Activated CD4-positive, alpha-beta T cell treated with anti-CD3 and anti-CD28 coated beads for 1 hour (primary cell): ENCODE measurements at regions not wholly inside any gene's neighbourhood (a gene's known extent, or its start where the extent isn't known, plus 50 kb on each side); places are given as distances from the start of the nearest gene placed in this dataset.

Experiments used
- DNase-seq: peaks from one replicate; pipeline ENCODE4 v3.0.0-alpha.2; 2020

DNA sequence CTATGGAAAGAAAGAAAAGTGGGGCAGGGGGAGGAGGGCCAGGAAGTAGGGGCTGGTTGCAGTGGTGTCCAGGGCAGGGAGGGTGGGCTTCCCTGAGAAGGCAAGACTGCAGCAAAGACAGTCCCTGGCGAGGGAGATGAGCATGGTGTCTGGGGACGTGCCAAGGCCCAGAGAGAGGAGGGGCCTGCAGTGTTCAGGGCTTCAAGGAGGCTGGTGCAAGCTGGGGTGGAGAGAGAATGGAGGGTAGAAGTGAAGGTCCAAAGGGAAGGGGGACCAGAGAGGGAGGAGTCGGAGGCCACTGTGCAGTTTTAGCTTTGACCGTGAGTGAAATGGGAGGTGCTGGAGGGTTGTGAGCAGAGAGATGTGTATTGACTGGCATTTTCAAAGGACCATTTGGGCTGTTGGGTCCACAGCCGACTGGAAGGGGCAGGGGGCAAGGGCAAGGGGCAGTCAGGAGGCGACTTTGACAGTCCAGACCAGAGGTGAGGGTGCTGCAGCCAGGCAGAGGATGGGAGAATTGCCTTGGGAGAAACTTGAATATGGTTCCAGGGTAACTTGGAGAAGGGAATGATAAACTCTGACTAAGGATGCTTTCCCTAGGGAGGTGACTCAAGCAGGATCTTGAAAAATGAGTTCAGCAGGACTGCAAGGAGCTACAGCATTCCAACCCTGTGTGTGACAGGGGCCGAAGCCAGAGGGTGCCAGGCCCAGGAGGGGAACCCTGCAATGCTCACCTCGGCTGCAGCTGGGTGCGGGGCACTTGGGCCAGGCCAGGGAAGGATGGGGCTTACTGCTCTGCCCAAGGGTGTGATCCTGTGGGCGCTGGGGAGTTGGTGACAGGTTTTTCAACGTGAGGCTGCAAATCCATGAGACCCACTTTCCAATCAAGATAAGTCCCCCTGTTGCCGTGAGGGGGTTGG, 177.1 kb upstream of the HAAO start:
- no peak for DNase-seq

DNA sequence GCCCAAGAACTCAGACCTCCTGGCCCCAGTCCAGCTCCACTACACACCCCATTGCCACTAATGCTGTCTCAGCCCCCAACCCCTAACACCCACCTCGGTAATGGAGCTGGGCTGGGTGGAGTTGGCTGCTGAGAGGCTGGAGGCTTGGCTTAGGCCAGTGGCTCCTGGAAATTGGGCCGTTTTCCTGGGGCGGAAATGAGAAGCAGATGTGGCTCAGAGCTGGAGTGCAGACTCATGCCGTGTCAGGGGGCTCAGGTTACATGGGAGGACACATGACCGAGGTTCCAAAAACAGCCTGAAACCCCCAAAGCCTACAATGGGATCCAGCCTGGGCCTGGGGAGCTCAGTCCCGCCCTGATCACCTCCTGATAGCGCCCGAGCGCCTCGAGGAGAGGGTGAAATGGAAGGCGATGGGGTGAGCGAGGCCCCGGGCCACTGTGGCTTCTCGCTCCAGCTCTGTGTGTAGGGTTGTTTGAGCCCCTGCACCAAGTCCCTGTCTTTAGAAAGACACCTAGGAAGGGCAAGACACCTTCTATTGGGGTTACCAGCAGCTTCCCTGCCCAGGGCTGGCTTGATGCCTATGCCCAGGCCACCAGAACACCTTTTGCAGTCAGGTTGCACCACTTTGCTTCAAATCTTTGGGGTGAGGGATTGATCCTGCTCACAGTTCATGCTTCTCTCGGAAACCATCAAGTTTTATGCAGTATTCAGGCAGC, 175.7 kb upstream of the HAAO start:
- no peak for DNase-seq

DNA sequence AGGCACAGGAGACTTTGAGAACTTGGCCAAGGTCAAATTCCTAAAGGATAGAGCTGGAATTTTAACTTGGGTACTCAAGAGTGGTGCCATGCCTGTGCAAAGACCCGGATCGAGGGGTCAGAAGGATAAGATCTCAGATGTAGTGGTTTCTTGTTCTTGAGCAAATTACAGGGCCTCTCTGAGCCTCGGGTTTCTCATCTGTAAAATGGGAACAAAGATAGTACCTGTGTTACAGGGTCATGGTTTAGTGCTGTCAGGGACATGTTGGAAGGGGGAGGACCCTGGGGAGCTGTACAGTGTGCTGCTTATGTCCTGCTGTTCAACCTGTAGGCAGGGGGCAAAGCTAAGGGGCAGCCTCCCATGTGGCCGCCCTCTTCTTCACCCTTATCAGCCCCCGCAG, 173.5 kb upstream of the HAAO start:
- no peak for DNase-seq

DNA sequence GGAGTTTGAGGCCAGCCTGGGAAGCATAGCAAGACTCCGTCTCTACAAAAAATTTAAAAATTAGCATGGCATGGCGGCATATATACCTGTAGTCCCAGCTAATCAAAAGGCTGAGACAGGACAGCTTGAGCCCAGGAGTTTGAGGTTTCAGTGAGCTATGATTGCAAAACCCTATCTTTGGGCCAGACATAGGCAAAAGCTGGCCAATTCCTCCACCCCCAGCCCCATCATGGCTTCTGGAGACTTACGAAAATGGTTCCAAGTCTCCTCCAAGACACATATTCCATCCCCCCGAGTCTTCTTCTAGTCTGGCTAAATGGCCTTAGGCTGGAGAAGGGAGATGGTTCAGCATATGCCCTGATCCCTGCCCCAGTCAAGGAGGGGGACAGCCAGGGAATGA, 172.8 kb upstream of the HAAO start:
- DNase-seq: no peak

DNA sequence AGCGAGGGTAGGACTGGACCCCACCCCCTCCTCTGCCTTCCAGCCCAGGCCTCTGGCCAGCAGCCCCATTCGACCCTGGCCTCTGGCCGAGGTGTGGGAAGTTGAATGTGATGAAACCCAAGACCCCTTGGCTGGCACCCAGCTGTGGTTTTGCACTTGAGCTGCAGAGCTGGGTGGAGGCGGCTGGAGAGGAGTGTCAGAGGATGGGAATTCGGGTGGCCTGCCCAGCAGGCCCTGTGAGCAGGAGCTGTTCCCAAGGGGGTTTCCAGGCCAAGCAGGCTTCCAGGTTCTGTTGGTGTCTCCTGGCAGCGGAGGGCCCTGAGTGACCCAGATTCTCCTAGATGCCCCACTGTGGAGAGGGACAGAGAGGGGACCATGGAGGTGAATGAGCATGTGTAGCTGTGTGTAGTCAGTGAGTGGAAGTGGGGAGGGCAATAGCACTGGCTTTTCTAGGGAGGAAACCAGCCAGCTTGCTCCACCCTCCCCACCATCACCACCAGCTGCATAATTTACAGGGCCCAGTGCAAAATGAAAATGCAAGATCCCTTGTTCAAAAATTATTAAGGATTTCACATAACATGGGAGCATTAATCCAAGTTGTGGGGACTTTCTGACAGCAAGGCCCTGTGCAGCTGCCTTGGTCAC, 172.2 kb upstream of the HAAO start:
- no peak for DNase-seq

DNA sequence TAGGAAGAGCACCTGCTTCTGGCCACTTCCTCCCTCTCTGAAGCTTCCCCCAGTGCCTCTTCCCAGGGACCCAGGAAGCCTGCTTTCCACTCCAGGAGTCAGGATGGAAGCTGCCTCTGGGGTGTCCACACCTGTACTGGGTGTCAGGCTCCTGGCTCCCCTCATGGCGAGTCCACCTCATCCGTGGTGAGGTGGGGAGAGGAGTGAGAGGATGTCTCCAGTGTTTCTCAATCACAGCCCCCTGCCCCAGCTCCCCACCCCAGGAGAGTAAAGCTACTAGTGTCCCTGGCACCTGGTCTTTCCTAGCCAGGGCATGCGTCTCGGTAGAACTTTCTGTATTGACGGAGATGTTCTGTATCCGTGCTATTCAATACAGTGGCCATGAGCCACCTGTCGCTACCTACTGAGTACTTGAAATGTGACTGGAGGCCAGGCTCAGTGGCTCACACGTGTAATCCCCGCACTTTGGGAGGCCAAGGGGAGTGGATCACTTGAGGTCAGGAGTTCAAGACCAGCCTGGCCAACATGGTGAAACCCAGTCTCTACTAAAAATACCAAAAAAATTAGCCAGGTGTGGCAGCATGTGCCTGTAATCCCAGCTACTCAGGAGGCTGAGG, 171.2 kb upstream of the HAAO start:
- no peak for DNase-seq

DNA sequence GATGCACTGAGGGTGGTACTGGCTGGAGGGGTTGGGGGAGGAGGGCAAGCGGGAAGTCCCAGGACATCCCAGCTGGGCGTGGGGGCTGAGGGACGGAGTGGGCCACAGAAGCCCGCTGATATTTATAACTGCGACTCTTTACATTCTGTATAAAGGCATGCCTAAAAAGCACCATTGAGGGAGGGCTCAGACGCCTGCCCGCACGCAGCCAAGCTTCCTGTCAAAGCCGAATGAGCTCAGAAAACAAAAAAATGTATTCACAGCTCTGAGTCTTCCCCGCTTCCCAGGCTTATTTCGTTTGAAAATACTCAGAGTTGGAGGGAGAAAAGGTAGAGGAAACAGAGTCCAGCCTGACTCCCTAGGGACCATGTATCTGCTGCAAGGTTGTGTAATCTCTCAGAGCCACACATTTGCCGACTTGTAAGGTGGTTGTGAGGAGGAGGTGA, 170.1 kb upstream of the HAAO start:
- no peak for DNase-seq

DNA sequence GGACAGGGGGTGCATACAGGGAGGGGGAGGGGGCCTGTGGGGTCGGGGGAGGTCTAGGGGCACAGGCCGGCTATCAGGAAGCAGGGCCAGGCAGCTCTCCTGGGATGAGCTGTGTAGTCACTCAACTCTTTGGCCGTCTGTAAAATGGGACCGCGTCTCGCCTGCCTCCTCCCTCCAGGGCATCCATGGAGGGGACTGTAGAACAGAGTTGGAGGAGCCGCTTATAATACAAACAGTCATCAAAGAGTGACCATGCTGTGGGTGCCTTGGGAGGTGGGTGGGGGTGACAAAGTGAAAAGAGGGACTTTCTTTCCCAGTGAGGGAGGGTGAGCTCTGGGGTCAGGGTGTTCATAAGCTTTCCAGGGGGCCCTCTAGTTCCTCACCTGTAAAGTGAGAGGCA, 169.6 kb upstream of the HAAO start:
- no peak for DNase-seq

DNA sequence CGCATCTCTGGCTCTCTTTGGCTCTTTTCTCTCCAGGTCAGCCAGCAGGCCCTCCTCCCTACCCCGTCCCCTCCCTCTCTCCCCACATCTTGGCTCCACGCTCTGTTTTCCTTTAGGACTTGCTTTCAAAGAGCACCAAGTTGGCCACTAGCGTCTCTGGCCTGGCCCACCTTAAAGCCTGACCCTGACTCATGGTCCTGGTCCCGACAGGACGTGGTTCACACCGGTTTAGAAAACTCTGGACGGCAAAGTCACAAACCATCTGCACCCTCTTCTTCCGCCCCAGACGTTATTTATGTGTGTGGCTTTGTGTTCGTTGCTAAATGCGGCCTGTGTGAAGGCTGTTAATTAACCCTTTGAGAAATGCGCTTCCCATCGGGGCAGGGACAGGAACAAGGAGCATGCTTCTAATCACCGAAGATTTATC, 169.0 kb upstream of the HAAO start:
- no peak for DNase-seq

DNA sequence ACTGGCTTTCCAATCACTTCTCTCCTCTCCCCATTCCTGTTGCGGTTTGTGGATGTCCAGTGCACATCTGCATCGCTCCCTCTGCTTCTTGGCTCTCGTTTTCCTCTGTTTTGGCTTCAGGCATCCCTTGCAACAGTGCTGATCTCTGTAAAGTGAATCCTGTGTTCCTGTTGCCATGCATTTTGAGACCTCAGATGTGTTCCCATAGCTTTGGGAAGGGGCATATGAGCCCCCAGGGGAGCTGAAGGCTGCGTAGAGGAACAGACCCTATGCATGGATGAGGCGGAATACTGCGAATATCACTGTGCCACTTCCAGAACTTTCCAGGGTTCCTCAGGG, 168.4 kb upstream of the HAAO start:
- no peak for DNase-seq

DNA sequence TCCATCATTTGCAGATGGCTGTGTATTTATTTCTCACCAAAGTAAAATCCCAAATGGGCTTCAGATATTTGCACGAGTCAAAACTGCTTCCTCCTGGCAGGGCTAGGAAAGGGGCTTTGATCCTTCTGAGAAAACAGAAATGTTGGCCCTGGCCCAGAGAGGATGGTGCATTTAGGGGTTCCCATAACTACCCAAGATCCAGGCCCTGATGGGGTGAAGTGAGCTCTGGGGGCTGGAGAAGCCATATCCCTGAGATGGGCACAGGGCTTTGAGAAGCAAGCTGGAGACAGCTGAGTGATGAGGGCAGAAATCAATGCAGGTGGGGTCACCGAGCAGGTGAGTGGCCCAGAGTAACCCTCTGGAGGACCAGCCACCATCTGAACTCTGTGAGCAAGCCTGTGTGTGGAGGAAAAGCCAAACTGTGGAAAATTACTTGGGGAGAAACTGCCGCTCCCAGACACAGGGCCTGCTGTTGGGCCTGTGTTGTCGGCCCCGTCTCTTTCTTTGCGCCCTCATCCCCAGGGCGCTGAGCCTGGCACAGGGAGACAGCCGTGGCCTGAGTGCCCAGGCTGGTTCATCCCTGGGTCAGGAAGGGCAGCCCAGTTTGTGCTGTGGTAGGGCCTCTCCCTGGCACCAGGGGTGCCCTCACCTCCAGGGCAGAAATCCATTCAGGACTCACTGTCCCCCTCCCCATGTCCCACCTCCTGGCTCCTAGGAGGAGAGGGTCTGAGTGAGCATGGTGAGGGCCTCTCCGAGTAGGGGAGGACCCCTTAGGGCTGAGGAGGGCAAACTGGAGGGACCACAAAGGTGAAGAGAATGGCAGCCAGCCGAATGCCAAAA, 167.8 kb upstream of the HAAO start:
- DNase-seq: no peak

DNA sequence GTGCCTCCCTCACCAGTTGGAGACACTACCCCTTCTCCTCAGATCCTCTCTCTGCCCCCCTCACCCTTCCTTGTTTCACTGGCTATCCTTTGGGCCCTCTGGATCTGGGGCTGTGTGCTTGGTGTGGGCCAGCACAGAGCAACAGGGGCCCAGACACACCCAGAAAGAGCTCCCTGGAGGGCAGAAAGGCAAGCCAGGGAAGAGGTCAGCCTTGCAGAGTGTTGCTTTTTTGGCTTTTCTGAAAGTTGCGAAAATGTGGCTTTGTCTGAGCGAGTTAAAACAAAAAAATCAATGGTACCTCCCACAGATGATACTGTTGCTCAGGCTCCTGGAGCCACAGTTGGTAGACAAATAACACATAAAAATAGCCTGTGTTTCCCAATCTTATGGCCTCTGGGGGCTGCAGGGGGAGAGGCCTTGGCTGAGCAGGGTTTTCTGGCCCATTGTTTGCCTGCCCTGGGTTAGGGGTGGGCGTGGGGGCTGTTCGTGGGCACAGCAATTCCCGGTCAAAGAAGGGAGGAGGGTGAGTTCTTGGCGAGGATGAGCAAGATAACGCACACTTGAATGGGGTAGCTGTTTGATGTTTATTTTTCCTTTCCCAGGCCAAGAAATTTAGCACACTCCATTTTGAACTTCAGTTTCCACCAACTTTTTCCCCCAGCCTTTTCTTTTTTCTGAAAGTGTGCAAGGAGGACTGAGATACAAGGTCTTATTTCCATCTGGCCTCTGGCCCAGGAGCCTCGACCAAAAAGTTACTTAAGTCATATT, 167.0 kb upstream of the HAAO start:
- no peak for DNase-seq

DNA sequence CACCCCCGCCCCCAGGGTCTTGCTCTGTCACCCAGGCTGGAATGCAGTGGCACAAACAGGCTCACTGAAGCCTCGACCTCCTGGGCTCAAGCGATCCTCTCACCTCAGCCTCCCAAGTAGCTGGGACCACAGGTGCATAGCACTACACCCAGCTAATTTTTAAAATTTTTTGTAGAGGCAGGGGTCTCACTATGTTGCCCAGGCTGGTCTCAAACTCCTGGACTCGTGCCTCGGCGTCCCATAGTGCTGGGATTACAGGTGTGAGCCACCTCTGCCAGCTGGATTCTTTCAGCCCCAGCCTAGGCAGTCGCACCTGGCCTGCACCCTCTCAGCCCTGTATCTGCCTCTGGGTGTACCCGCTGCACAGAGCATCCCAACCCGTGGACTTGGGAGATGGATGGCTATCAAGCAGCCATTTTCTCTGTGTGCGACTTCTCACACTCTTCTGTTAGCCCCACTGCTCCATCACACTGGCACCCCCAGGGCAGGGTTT, 166.4 kb upstream of the HAAO start:
- DNase-seq: no peak

DNA sequence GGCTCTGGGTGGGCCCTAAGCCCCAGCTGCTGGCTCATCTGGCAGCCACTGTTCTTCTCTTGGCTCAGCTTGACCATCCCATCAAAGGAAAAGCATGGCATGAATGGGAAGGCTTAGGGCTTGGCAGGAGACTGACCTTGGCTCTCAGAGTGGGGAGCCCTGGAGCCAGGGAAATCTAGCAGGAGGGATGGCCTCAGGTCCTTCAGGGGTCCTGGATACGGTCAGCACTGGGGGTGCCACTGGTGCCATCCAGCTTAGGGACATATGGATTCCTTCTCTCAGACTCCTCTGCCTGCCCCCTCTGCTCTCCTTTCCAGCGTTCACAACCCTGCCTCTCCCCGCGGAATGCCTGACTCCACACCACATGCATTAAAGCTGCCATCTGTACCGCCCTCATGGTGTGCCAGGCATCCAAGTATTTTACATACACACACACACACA, 165.5 kb upstream of the HAAO start:
- DNase-seq: no peak

DNA sequence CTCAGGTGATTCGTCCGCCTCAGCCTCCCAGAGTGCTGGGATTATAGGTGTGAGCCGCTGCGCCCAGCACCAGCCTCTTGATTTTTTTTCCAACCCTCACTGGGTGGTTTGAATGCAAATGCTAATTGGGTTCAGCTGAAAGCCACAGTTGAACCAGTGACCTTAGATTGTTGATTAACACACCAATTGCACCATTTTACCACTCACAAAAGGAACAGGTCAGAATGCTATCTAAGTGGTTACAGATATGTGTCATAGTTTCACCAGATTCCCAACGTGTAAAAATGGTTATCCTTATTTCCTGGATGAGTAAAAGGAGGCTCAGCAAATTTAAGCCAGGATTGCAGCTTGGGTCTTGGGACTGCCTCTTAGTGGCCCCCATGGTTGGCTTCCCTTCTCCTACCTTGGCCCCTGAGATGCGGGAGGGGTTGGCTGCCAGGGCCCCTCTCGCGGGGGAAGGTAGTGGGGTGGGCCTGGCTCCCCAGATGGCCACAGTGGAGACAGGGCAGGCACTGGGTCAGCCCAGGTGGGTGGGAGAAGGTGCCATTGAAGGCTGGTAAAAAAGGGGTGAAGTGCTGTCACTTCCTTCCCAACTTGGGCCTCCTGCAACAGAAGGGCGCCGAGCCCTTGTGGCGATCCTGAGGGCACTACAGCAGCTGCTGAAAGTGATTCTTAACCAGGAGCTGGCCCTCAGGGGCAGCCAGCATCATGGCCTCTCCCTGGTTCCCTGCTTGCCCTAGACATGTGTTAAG, 164.9 kb upstream of the HAAO start:
- DNase-seq: no peak

DNA sequence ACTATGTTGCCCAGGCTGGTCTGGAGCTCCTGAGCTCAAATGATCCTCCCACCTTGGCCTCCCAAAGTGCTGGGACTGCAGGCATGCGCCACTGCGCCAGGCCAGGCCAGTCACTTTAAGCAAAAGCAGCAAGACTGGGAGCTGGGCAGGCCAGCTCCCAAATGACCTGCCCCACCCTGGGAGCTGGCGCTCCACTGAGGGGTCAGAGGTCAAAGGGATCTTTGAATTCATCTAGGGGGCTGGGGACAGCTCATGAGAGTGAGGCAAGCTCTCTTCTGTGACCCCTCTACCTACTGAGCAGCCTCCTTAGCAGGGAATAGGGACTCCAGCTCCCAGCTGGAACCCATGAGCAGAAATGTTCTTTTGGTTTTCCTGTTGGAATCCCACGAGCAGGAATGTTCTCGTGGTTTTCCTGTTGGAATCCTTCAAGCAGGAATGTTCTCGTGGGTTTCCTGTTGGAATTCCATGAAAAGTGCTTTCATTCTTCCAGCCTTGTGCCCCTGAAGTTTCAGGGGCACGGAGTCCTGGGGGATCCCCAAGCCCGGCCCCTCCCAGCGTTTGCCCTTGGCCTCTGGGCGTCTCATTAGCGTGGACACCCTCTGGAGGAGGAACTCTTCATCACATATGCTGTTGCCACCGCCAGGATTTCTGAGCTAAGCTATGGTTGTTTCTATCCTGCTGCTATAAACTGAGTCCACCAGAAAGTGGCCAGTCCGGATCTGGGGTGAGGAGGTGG, 162.0 kb upstream of the HAAO start:
- no peak for DNase-seq

DNA sequence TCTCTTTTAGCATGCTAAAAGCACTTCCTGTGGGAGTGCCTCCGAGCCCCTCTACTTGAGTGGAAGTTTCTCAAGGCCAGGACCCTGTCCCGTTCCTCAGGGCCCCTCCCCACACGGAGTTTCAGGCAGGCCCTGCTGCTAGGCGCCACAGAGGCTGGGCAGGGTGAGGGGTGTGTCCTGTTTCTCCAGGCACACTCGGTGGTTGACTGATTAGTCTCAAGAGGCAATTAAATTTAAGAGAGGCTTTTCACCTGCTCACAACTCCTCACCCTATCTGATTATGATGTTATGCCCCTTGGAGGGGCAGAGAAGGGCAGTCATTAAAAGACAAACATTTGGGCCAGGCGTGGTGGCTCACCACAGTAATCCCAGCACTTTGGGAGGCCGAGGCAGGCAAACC, 160.8 kb upstream of the HAAO start:
- no peak for DNase-seq

DNA sequence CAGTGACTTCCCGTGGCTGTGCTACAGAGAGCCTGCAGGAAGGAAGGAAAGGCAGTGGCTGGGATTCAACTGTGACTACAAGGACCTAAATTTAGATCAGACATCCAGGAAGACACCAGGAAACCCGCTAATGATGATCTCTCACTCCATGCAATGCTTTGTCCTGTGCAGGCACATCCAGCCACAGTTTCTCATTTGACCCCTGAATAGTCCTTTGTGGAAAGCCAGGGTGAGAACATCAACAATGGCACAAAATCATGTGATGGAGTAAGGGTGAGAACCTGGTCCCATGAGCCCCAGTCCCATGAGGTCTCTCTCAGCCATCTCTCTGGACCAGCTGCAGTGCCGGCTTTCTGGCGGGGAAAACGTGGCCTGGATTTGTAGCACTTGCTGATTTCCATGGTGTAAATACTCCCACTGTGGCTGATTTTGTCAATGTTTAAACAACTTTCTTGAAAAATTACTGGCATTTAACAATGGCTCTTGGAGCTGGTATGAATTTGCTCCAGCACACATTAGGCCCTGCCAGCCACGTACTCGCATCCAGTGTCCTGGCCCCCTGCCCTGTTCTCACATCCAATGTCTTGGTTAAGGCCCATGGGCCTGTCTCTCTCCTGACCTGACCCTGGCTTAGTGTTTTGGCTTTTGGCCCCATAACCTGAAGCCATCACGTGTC, 159.0 kb upstream of the HAAO start:
- DNase-seq: no peak

DNA sequence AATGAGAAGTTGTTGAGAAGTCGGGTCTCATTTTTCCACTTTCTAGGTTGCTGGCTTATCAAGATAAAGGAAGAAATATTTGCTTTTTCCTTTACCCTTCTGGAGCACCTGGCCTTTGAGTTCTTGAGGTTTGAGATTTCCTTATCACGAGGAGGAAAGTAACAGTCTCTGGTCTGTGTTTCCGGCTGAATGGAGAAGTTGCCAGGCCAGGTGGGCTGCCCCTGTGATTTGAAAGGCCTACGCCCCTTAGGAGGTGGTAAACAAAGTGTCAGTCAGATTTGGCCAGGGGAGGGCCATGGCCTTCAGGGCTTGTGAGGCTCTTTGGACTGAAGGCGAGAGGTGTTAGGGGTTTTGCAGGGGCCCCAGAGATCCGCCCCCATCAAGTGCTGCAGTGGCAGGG, 156.7 kb upstream of the HAAO start:
- DNase-seq: no peak
